ENCODE measurements at regions not wholly inside any gene's neighbourhood (a gene's known extent, or its start where the extent isn't known, plus 50 kb on each side); places are given as distances from the start of the nearest gene placed in this dataset.

- TF ChIP-seq CTCF (conservative IDR thresholded peaks at IDR 0.05) (no peak), ZFX (IDR thresholded peaks at IDR 0.05) (no peak)
Measured at GRCh38 chr5:106523852-106524251, 1146.9 kb downstream of the EFNA5 start.
